Common myeloid progenitor, CD34-positive (primary cell): ENCODE measurements at regions not wholly inside any gene's neighbourhood (a gene's known extent, or its start where the extent isn't known, plus 50 kb on each side); places are given as distances from the start of the nearest gene placed in this dataset.
A peak's percentile ranks its signal among the peaks of the same experiment; 100 is the strongest.

Source experiments
- CTCF ChIA-PET: fragments of 350-600 bp; sonication (Branson Sonifier 250); formaldehyde crosslinking; loops from one replicate; lab custom pipeline; 2021; ENCODE audit warnings: antibody characterized with exemption; lab: Charles Lee
- POLR2A ChIA-PET: fragments of 350-600 bp; sonication (Branson Sonifier 250); formaldehyde crosslinking; loops from one replicate; lab custom pipeline; 2021; ENCODE audit warnings: antibody characterized with exemption; lab: Charles Lee
- DNase-seq, 3 donors: peaks; one replicate each; pipeline versions ENCODE4 v3.0.0 to v3.0.0-alpha.2; 2013
- H3K27ac ChIP-seq, 2 experiments: 1 replicate in 1 of 2; 2 replicates in 1 of 2; pipeline ENCODE4 v1.7.0; 2013; ENCODE audit warnings: inconsistent platforms in 2 of 2, low read length in 2 of 2, mild to moderate bottlenecking in 2 of 2, low read depth in 1 of 2, moderate library complexity in 1 of 2; ENCODE audit not compliant: severe bottlenecking in 2 of 2, insufficient read depth in 1 of 2, poor library complexity in 1 of 2
- H3K27me3 ChIP-seq, 5 experiments: replicated peaks in 2 of 5; 1 replicate in 3 of 5; 2 replicates in 2 of 5; pipeline versions ENCODE4 v1.6.1 to v1.7.0; 2013; ENCODE audit warnings: low read length in 4 of 5, mild to moderate bottlenecking in 2 of 5, moderate library complexity in 2 of 5, inconsistent platforms in 1 of 5; ENCODE audit not compliant: insufficient read depth in 5 of 5, control insufficient read depth in 4 of 5
- H3K36me3 ChIP-seq, 4 experiments: 1 replicate in 2 of 4; 2 replicates in 2 of 4; pipeline versions ENCODE4 v1.6.1 to v1.7.0; 2013; ENCODE audit warnings: low read length in 3 of 4, control low read depth in 1 of 4, mild to moderate bottlenecking in 1 of 4; ENCODE audit not compliant: control insufficient read depth in 4 of 4, insufficient read depth in 4 of 4
- H3K4me1 ChIP-seq, 4 experiments: 1 replicate in 3 of 4; 2 replicates in 1 of 4; pipeline versions ENCODE4 v1.6.1 to v1.7.1; 2013; ENCODE audit warnings: low read length in 3 of 4, mild to moderate bottlenecking in 3 of 4, control low read depth in 1 of 4, inconsistent platforms in 1 of 4, moderate library complexity in 1 of 4; ENCODE audit not compliant: control insufficient read depth in 4 of 4, insufficient read depth in 4 of 4; ENCODE audit errors: control extremely low read depth in 1 of 4
- H3K4me3 ChIP-seq, 7 experiments: 1 replicate in 4 of 7; 2 replicates in 3 of 7; pipeline versions ENCODE4 v1.5.1 to v1.7.0; 2013; ENCODE audit warnings: mild to moderate bottlenecking in 7 of 7, low read length in 6 of 7, moderate library complexity in 6 of 7, inconsistent platforms in 2 of 7, low read depth in 2 of 7, control low read depth in 1 of 7; ENCODE audit not compliant: insufficient read depth in 4 of 7, control insufficient read depth in 1 of 7; ENCODE audit errors: extremely low read depth in 1 of 7
- H3K9me3 ChIP-seq, 5 experiments: 1 replicate in 4 of 5; 2 replicates in 1 of 5; pipeline versions ENCODE4 v1.6.1 to v1.7.1; 2013; ENCODE audit warnings: low read length in 4 of 5, mild to moderate bottlenecking in 2 of 5, inconsistent platforms in 1 of 5, low read depth in 1 of 5, moderate library complexity in 1 of 5; ENCODE audit not compliant: control insufficient read depth in 4 of 5, insufficient read depth in 2 of 5; ENCODE audit errors: control extremely low read depth in 1 of 5
- WGBS: methylation state at CpG from one replicate; pipeline ENCODE4 v1.1.5; 2013; ENCODE audit not compliant: insufficient coverage; 5-methylcytosine and 5-hydroxymethylcytosine counted together

- ChIA-PET CTCF (interaction anchor here (1.2 to 1.5 kb wide), 2 partner anchors 14 to 34 kb away, joined by 3 read pairs; no protein-coding TSS in a partner anchor), POLR2A (no interaction called here)
- H3K4me3 ChIP-seq = no peak overlapping the region
- DNase-seq = no peak
- H3K27ac ChIP-seq = no peak overlapping the region
- no peaks in the 10 kb centered on the region for H3K9me3 ChIP-seq
- H3K4me1 ChIP-seq = no peaks in the 10 kb centered on the region
- H3K36me3 ChIP-seq = no peaks in the 10 kb centered on the region
- WGBS = 100% methylated on average over 1 of the region's 3 CpGs
- H3K27me3 ChIP-seq = peaks cover 0 to 1% (median 0%) of the 10 kb centered on the region in 5 experiments
These were observed 187.5 kb upstream of the PLXNA2 start for GRCh38 chr1:208431721-208432120.

GRCh38 chr1:208432346-208432745 is 188.2 kb upstream of the PLXNA2 start:
- Histone ChIP-seq H3K27me3 (peaks cover 0 to 1% (median 0%) of the 10 kb centered on the region in 5 experiments), H3K4me3 (no peak overlapping the region), H3K4me1 (peaks cover 0 to under 1% (median under 1%) of the 10 kb centered on the region in 4 experiments), H3K27ac (no peak overlapping the region), H3K9me3 (no peaks in the 10 kb centered on the region), H3K36me3 (no peaks in the 10 kb centered on the region)
- no peak for DNase-seq
- POLR2A ChIA-PET = no interaction called here
- WGBS = 100% methylated on average over 1 of the region's 2 CpGs
- CTCF ChIA-PET = interaction anchor here (1.5 kb wide), 1 partner anchor 14 kb away, joined by 3 read pairs; no protein-coding TSS in a partner anchor

GRCh38 chr1:208433086-208433485 is 188.9 kb upstream of the PLXNA2 start:
- no peaks in the 10 kb centered on the region for H3K9me3 ChIP-seq
- H3K4me1 ChIP-seq = peaks cover 0 to 7% (median 2%) of the 10 kb centered on the region in 4 experiments
- no peak for DNase-seq
- CTCF ChIA-PET = interaction anchor here (2.9 kb wide), 1 partner anchor 9 kb away, joined by 9 read pairs; no protein-coding TSS in a partner anchor
- WGBS = 100% methylated on average over 1 of the region's 1 CpG
- H3K27me3 ChIP-seq = peaks cover 0 to 1% (median 0%) of the 10 kb centered on the region in 5 experiments
- H3K4me3 ChIP-seq = no peak overlapping the region
- POLR2A ChIA-PET = interaction anchor here (0.6 kb wide), 1 partner anchor 54 kb away, joined by 3 read pairs; no protein-coding TSS in a partner anchor
- no peak overlapping the region for H3K27ac ChIP-seq
- no peaks in the 10 kb centered on the region for H3K36me3 ChIP-seq

- H3K27me3 ChIP-seq = peaks cover 0 to 1% (median 0%) of the 10 kb centered on the region in 5 experiments
- H3K4me3 ChIP-seq = no peak overlapping the region
- no peaks in the 10 kb centered on the region for H3K36me3 ChIP-seq
- 100% methylated on average over 4 of the region's 4 CpGs for WGBS
- POLR2A ChIA-PET = interaction anchor here (0.6 kb wide), 2 partner anchors 53 to 220 kb away, joined by 3 read pairs; no protein-coding TSS in a partner anchor
- H3K27ac ChIP-seq = no peak overlapping the region
- no peaks in the 10 kb centered on the region for H3K9me3 ChIP-seq
- CTCF ChIA-PET = interaction anchor here (2.9 kb wide), 1 partner anchor 10 kb away, joined by 9 read pairs; no protein-coding TSS in a partner anchor
- no peak for DNase-seq
- peaks cover 0 to 7% (median 2%) of the 10 kb centered on the region in 4 experiments for H3K4me1 ChIP-seq
These were observed 189.8 kb upstream of the PLXNA2 start for GRCh38 chr1:208433971-208434370.

- peak in 2 of 3 donors; percentile 36 to 68 for DNase-seq
These were observed 193.2 kb upstream of the PLXNA2 start for GRCh38 chr1:208437401-208437800.

GRCh38 chr1:208438112-208438699 is 194.0 kb upstream of the PLXNA2 start:
- ChIA-PET POLR2A (no interaction called here), CTCF (no interaction called here)
- Histone ChIP-seq H3K36me3 (no peaks in the 10 kb centered on the region), H3K9me3 (peaks cover 0 to 4% (median 0%) of the 10 kb centered on the region in 5 experiments), H3K27ac (no peak overlapping the region), H3K4me1 (peaks cover 0 to 7% (median 2%) of the 10 kb centered on the region in 4 experiments), H3K27me3 (no peaks in the 10 kb centered on the region), H3K4me3 (no peak overlapping the region)
- peak in 1 of 3 donors; percentile 9 for DNase-seq
- WGBS = no CpG with 5 or more reads among the region's 2 CpGs

More at GRCh38 chr1:208437401-208437800, 193.2 kb upstream of the PLXNA2 start:
- ChIA-PET CTCF (no interaction called here), POLR2A (no interaction called here)
- no peak overlapping the region for H3K4me3 ChIP-seq
- peaks cover 0 to 7% (median 2%) of the 10 kb centered on the region in 4 experiments for H3K4me1 ChIP-seq
- no peaks in the 10 kb centered on the region for H3K9me3 ChIP-seq
- 33% methylated on average over 3 of the region's 3 CpGs for WGBS
- no peaks in the 10 kb centered on the region for H3K27me3 ChIP-seq
- no peak overlapping the region for H3K27ac ChIP-seq
- H3K36me3 ChIP-seq = no peaks in the 10 kb centered on the region

- ChIA-PET CTCF (interaction anchor here (0.7 to 1.2 kb wide), 2 partner anchors 14 to 16 kb away, joined by 3 read pairs; no protein-coding TSS in a partner anchor), POLR2A (no interaction called here)
- WGBS = 24% methylated on average over 6 of the region's 7 CpGs
- Histone ChIP-seq H3K27me3 (no peaks in the 10 kb centered on the region), H3K27ac (no peak overlapping the region), H3K36me3 (no peaks in the 10 kb centered on the region), H3K4me3 (no peak overlapping the region), H3K9me3 (peaks cover 0 to 4% (median 0%) of the 10 kb centered on the region in 5 experiments), H3K4me1 (peaks cover 0 to 10% (median 8%) of the 10 kb centered on the region in 4 experiments)
- DNase-seq = peak in 2 of 3 donors; percentile 2 to 56
These were observed 201.6 kb upstream of the PLXNA2 start for GRCh38 chr1:208445758-208446203.
